A549 (cell line): ENCODE measurements at regions not wholly inside any gene's neighbourhood (a gene's known extent, or its start where the extent isn't known, plus 50 kb on each side); places are given as distances from the start of the nearest gene placed in this dataset.

Experiments
- ATAC-seq, 2 experiments: fragments of 200-7000 bp in 1 of 2; fragments of >200 bp in 1 of 2; cut with Nextera tagmentation in 1 of 2; cut with Tn5 transposase in 1 of 2; 3 replicates each; pipeline versions ENCODE4 v1.8.0 to v1.9.1; 2018 to 2020; ENCODE audit warnings: mild to moderate bottlenecking in 1 of 2, moderate library complexity in 1 of 2
- CTCF ChIA-PET: fragments of 300-600 bp; sonication (Branson Sonifier 250); formaldehyde crosslinking; extraction: SDS; loops from one replicate; lab custom pipeline; 2021; ENCODE audit warnings: antibody characterized with exemption, inconsistent platforms; lab: Yijun Ruan, JAX
- POLR2A ChIA-PET: fragments of 350-600 bp; formaldehyde crosslinking; extraction: SDS; loops from one replicate; lab custom pipeline; 2021; ENCODE audit warnings: antibody characterized with exemption, inconsistent platforms; lab: Yijun Ruan, JAX
- DNase-seq, 2 experiments: peaks; one replicate each; pipeline versions ENCODE4 v3.0.0 to v3.0.0-alpha.2; 2011 to 2016; ENCODE audit warnings: low read depth in 1 of 2, low spot score in 1 of 2
- FAIRE-seq: peaks from 2 replicates; lab custom pipeline; 2011; peaks lifted over from hg19 to GRCh38; lab: Jason Lieb, UNC
- H3K27ac ChIP-seq, 2 experiments: fragments of >200 bp; sonication (Bioruptor Twin); formaldehyde crosslinking; 3 replicates each; pipeline ENCODE4 v1.5.1; 2016 to 2017
- H3K4me1 ChIP-seq: fragments of >200 bp; sonication (Bioruptor Twin); formaldehyde crosslinking; 3 replicates; pipeline ENCODE4 v1.6.1; 2016
- H3K4me2 ChIP-seq: fragments of >200 bp; sonication (Bioruptor Twin); formaldehyde crosslinking; 3 replicates; pipeline ENCODE4 v1.6.1; 2016
- H3K4me3 ChIP-seq: fragments of >200 bp; sonication (Bioruptor Twin); formaldehyde crosslinking; 3 replicates; pipeline ENCODE4 v1.5.1; 2016
- H3K9me3 ChIP-seq: fragments of >200 bp; sonication (Bioruptor Twin); formaldehyde crosslinking; 3 replicates; pipeline ENCODE4 v1.6.1; 2016
- BCL3 ChIP-seq: fragments of >200 bp; sonication (Bioruptor Twin); formaldehyde crosslinking; IDR thresholded peaks from 3 replicates; pipeline ENCODE4 v1.6.1; 2016
- BHLHE40 ChIP-seq: IDR thresholded peaks from 2 replicates; pipeline ENCODE4 v1.6.1; 2012; ENCODE audit warnings: low read depth, low read length, inconsistent platforms
- CBX8 ChIP-seq: fragments of 200-600 bp; sonication (generic); IDR thresholded peaks from 2 replicates; pipeline ENCODE4 v1.6.1; 2016
- CEBPB ChIP-seq, 2 experiments: fragments of >200 bp in 1 of 2; sonication (Bioruptor Twin) in 1 of 2; formaldehyde crosslinking in 1 of 2; IDR thresholded peaks; 2 replicates each; pipeline ENCODE4 v1.6.1; 2012 to 2016
- ESRRA ChIP-seq: fragments of 150-350 bp; IDR thresholded peaks from 2 replicates; pipeline ENCODE4 v1.6.1; 2014; ENCODE audit warnings: mild to moderate bottlenecking, low read length, borderline replicate concordance
- GATA3 ChIP-seq: IDR thresholded peaks from 2 replicates; pipeline ENCODE4 v1.6.1; 2012; ENCODE audit warnings: borderline replicate concordance
- HDAC2 ChIP-seq: fragments of 200-600 bp; sonication (generic); IDR thresholded peaks from 2 replicates; pipeline ENCODE4 v1.6.1; 2016
- HEYL ChIP-seq: fragments of 250-450 bp; sonication (Bioruptor Pico); IDR thresholded peaks from 2 replicates; pipeline ENCODE4 v1.8.0; 2021; ENCODE audit warnings: mild to moderate bottlenecking, moderate library complexity
- HOXB13 ChIP-seq: fragments of 250-450 bp; sonication (Bioruptor Pico); IDR thresholded peaks from 2 replicates; pipeline ENCODE4 v1.5.0; 2020; ENCODE audit warnings: low read depth, mild to moderate bottlenecking, moderate library complexity
- JUN ChIP-seq, 2 experiments: fragments of >200 bp; sonication (Bioruptor Twin); formaldehyde crosslinking; IDR thresholded peaks; 2 replicates in 1 of 2; 3 replicates in 1 of 2; pipeline ENCODE4 v1.6.1; 2016 to 2017
- JUNB ChIP-seq: fragments of >200 bp; sonication (Bioruptor Twin); formaldehyde crosslinking; IDR thresholded peaks from 2 replicates; pipeline ENCODE4 v1.6.1; 2016
- KDM5A ChIP-seq: fragments of 200-600 bp; sonication (generic); IDR thresholded peaks from 2 replicates; pipeline ENCODE4 v1.6.1; 2016; ENCODE audit warnings: antibody characterized with exemption, mild to moderate bottlenecking
- MAZ ChIP-seq: fragments of 150-350 bp; IDR thresholded peaks from 2 replicates; pipeline ENCODE4 v1.6.1; 2014; ENCODE audit warnings: antibody characterized with exemption, low read depth, low read length, borderline replicate concordance
- MYC ChIP-seq: IDR thresholded peaks from 2 replicates; pipeline ENCODE4 v1.6.1; 2012; ENCODE audit warnings: mild to moderate bottlenecking, inconsistent platforms, low read length, improper control_type of control experiment, borderline replicate concordance
- NFE2L2 ChIP-seq: fragments of 150-350 bp; conservative IDR thresholded peaks from 2 replicates; pipeline ENCODE4 v1.6.1; 2014; ENCODE audit warnings: low read length
- POLR2A ChIP-seq: IDR thresholded peaks from 2 replicates; pipeline ENCODE4 v1.6.1; 2012; ENCODE audit warnings: mild to moderate bottlenecking, low read length
- RCOR1 ChIP-seq: fragments of 150-350 bp; IDR thresholded peaks from 2 replicates; pipeline ENCODE4 v1.6.1; 2014; ENCODE audit warnings: antibody characterized with exemption, low read length, low read depth
- RFX5 ChIP-seq: fragments of 450-650 bp; IDR thresholded peaks from 2 replicates; pipeline ENCODE4 v1.7.1; 2014; ENCODE audit warnings: antibody characterized with exemption, mild to moderate bottlenecking, moderate library complexity
- RNF2 ChIP-seq: fragments of 200-600 bp; sonication (generic); IDR thresholded peaks from 2 replicates; pipeline ENCODE4 v1.6.1; 2016; ENCODE audit warnings: low read depth, mild to moderate bottlenecking, antibody characterized with exemption, moderate library complexity, borderline replicate concordance
- TP53 ChIP-seq: fragments of 250-450 bp; sonication (Bioruptor Pico); IDR thresholded peaks from 2 replicates; pipeline ENCODE4 v1.5.0; 2021; ENCODE audit warnings: mild to moderate bottlenecking, moderate library complexity
- ZC3H11A ChIP-seq: fragments of 450-650 bp; IDR thresholded peaks from 2 replicates; pipeline ENCODE4 v1.6.1; 2014; ENCODE audit warnings: antibody characterized with exemption, mild to moderate bottlenecking
- ZSCAN20 ChIP-seq: fragments of 250-450 bp; sonication (Bioruptor Pico); IDR thresholded peaks from 2 replicates; pipeline ENCODE4 v1.8.0; 2022; ENCODE audit warnings: mild to moderate bottlenecking, moderate library complexity
- WGBS: methylation state at CpG from one replicate; pipeline ENCODE4 v1.1.6; 2017; ENCODE audit errors: missing lambda C conversion rate; 5-methylcytosine and 5-hydroxymethylcytosine counted together
- TF ChIP-seq, protein P1 (sequence below): fragments of 450-650 bp; IDR thresholded peaks from 2 replicates; pipeline ENCODE4 v1.6.1; 2014; ENCODE audit warnings: antibody characterized with exemption
- TF ChIP-seq, protein P2 (sequence below): IDR thresholded peaks from 2 replicates; pipeline ENCODE4 v1.6.1; 2012; ENCODE audit warnings: low read depth, borderline replicate concordance
- TF ChIP-seq, protein P3 (sequence below): fragments of 250-450 bp; sonication (Bioruptor Pico); IDR thresholded peaks from 2 replicates; pipeline ENCODE4 v1.5.0; 2021; ENCODE audit warnings: mild to moderate bottlenecking, moderate library complexity, borderline replicate concordance
- TF ChIP-seq, protein P4 (sequence below): fragments of >200 bp; sonication (Bioruptor Twin); formaldehyde crosslinking; IDR thresholded peaks from 2 replicates; pipeline ENCODE4 v1.6.1; 2016
- TF ChIP-seq, protein P5 (sequence below): fragments of 200-600 bp; sonication (generic); IDR thresholded peaks from 2 replicates; pipeline ENCODE4 v1.6.1; 2016; ENCODE audit warnings: antibody characterized with exemption, mild to moderate bottlenecking, moderate library complexity

DNA sequence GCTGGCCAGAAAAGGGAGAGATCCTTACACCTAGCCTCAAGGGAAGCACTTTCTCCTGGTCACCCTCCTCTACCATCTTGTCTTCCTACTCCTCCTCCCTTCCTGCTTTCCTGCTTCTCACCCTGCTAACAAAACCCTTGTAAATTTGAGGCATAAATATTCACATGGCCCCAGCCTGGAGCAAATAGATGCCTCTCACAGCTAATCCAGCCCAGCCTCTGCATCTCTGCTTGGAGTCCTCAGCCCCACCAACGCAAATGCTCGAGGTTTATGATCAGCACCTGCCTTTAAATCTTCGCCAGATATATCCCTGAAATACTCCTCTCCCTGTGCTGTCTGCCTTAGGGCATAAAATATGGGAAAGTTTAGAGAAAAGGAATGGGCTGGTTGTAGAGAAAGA lies 205.2 kb upstream of the CDH5 start (continued):
- TF ChIP-seq, protein P1, sequence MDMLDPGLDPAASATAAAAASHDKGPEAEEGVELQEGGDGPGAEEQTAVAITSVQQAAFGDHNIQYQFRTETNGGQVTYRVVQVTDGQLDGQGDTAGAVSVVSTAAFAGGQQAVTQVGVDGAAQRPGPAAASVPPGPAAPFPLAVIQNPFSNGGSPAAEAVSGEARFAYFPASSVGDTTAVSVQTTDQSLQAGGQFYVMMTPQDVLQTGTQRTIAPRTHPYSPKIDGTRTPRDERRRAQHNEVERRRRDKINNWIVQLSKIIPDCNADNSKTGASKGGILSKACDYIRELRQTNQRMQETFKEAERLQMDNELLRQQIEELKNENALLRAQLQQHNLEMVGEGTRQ = no peak
- TF ChIP-seq HEYL (CRISPR knock-in tag) = no peak
- TF ChIP-seq, all 56 proteins: peak for 0

DNA sequence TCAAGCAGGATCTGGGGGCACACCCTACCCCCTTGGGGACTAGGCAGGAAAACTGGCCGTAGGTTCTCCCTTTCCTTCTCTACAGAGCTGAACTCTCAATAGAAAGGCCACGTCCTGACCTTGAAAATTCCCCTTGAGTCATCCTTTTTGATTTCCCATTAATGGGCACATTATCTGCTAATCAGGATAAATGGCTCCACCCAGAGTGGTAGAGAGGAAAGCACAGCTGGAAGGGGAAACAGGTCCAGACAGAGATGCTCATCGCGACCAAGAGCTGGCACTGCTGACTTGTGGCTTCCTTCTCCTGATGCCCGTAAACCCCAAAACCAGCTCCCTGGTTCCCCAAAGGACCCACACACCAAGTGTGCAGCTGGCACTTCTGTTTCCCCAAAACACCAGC lies 206.5 kb upstream of the CDH5 start:
- Histone ChIP-seq H3K4me2 (no peak overlapping the region), H3K4me3 (no peak overlapping the region), H3K27ac (no peak overlapping the region), H3K4me1 (no peaks in the 10 kb centered on the region), H3K9me3 (no peaks in the 10 kb centered on the region)
- POLR2A ChIA-PET = no interaction called here
- DNase-seq (no peak), ATAC-seq (no peak), FAIRE-seq (no peak)
- CTCF ChIA-PET = no interaction called here
- TF ChIP-seq JUNB = no peak
- TF ChIP-seq MAZ = no peak
- no peak for TF ChIP-seq HOXB13 (CRISPR knock-in tag)
- no peak for TF ChIP-seq HEYL (CRISPR knock-in tag)
- TF ChIP-seq, protein P2, sequence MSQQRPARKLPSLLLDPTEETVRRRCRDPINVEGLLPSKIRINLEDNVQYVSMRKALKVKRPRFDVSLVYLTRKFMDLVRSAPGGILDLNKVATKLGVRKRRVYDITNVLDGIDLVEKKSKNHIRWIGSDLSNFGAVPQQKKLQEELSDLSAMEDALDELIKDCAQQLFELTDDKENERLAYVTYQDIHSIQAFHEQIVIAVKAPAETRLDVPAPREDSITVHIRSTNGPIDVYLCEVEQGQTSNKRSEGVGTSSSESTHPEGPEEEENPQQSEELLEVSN = no peak
- no peak for TF ChIP-seq POLR2A
- no peak for TF ChIP-seq TP53 (CRISPR knock-in tag)
- no peak for TF ChIP-seq BCL3
- no peak for TF ChIP-seq ZC3H11A
- no peak for TF ChIP-seq ESRRA
- WGBS = 43% methylated on average over 3 of the region's 5 CpGs

DNA sequence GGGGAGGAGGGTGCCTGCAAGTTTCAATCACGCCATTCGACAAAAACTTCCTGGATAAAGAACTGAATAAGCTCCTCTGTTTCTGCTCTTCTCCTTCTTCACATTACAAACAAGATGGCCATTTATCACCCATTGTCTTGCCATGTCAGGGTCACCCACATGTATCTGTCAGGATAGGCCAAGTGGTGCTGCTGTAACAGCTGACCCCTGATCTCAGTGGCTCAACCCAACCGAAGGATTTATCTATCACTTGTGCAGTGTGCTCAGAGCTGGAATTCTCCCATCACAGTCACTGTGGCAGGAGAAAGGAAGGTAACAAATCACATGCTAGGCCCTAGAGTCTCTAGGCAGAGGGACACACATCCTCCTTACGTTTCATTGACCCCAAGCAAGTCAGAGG lies 210.0 kb upstream of the CDH5 start:
- no peak for TF ChIP-seq CBX8
- TF ChIP-seq, protein P3, sequence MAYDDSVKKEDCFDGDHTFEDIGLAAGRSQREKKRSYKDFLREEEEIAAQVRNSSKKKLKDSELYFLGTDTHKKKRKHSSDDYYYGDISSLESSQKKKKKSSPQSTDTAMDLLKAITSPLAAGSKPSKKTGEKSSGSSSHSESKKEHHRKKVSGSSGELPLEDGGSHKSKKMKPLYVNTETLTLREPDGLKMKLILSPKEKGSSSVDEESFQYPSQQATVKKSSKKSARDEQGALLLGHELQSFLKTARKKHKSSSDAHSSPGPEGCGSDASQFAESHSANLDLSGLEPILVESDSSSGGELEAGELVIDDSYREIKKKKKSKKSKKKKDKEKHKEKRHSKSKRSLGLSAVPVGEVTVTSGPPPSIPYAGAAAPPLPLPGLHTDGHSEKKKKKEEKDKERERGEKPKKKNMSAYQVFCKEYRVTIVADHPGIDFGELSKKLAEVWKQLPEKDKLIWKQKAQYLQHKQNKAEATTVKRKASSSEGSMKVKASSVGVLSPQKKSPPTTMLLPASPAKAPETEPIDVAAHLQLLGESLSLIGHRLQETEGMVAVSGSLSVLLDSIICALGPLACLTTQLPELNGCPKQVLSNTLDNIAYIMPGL (CRISPR knock-in tag) = no peak
- no peak for TF ChIP-seq BHLHE40
- no peak for TF ChIP-seq RNF2
- TF ChIP-seq MYC = no peak
- no peak for TF ChIP-seq RCOR1
- no peak for TF ChIP-seq GATA3
- TF ChIP-seq, protein P4, sequence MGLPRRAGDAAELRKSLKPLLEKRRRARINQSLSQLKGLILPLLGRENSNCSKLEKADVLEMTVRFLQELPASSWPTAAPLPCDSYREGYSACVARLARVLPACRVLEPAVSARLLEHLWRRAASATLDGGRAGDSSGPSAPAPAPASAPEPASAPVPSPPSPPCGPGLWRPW = no peak
- no peak for TF ChIP-seq ZSCAN20 (CRISPR knock-in tag)
- TF ChIP-seq JUN (IDR thresholded peaks at IDR 0.05) = no peak
- TF ChIP-seq, protein P5, sequence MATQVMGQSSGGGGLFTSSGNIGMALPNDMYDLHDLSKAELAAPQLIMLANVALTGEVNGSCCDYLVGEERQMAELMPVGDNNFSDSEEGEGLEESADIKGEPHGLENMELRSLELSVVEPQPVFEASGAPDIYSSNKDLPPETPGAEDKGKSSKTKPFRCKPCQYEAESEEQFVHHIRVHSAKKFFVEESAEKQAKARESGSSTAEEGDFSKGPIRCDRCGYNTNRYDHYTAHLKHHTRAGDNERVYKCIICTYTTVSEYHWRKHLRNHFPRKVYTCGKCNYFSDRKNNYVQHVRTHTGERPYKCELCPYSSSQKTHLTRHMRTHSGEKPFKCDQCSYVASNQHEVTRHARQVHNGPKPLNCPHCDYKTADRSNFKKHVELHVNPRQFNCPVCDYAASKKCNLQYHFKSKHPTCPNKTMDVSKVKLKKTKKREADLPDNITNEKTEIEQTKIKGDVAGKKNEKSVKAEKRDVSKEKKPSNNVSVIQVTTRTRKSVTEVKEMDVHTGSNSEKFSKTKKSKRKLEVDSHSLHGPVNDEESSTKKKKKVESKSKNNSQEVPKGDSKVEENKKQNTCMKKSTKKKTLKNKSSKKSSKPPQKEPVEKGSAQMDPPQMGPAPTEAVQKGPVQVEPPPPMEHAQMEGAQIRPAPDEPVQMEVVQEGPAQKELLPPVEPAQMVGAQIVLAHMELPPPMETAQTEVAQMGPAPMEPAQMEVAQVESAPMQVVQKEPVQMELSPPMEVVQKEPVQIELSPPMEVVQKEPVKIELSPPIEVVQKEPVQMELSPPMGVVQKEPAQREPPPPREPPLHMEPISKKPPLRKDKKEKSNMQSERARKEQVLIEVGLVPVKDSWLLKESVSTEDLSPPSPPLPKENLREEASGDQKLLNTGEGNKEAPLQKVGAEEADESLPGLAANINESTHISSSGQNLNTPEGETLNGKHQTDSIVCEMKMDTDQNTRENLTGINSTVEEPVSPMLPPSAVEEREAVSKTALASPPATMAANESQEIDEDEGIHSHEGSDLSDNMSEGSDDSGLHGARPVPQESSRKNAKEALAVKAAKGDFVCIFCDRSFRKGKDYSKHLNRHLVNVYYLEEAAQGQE = no peak
- TF ChIP-seq KDM5A = no peak
- no peak for TF ChIP-seq NFE2L2
- no peak for TF ChIP-seq HDAC2
- TF ChIP-seq, protein P2 = no peak
- no peak for TF ChIP-seq RFX5
- no peak for TF ChIP-seq BCL3
- no peak for TF ChIP-seq CEBPB (IDR thresholded peaks at IDR 0.05)
- TF ChIP-seq, all 56 proteins: peak for 0
- ChIA-PET CTCF (no interaction called here), POLR2A (no interaction called here)
- Histone ChIP-seq H3K9me3 (no peaks in the 10 kb centered on the region), H3K4me1 (no peaks in the 10 kb centered on the region), H3K4me2 (no peak overlapping the region), H3K27ac (no peak overlapping the region), H3K4me3 (no peak overlapping the region)
- WGBS = 49% methylated on average over 4 of the region's 4 CpGs
- no peak for FAIRE-seq
- no peak for DNase-seq
- ATAC-seq = no peak
